Caco-2 (cell line): ENCODE measurements at regions not wholly inside any gene's neighbourhood (a gene's known extent, or its start where the extent isn't known, plus 50 kb on each side); places are given as distances from the start of the nearest gene placed in this dataset.
"Not testable (repeated sequence)": the region's sequence is repeated elsewhere in the genome, so short reads cannot be mapped to it uniquely, and the experiment has no call there.

Source experiments
- BruUV-seq: library from RNA; stranded (reverse); fragments of 400-500 nt; replicated peaks from 2 replicates; lab custom pipeline; 2021; lab: Mats Ljungman, UMichigan
- CTCF ChIA-PET: fragments of 300-600 bp; sonication (Branson Sonifier 250); formaldehyde crosslinking; loops from one replicate; lab custom pipeline; 2022; ENCODE audit warnings: antibody characterized with exemption; lab: Charles Lee
- POLR2A ChIA-PET: fragments of 300-600 bp; sonication (Branson Sonifier 250); formaldehyde crosslinking; loops from one replicate; lab custom pipeline; 2022; ENCODE audit warnings: antibody characterized with exemption; lab: Charles Lee
- DNase-seq, 2 experiments: peaks; one replicate each; pipeline versions ENCODE4 v3.0.0 to v3.0.0-alpha.2; 2020 to 2022
- H3K27me3 ChIP-seq: replicated peaks from 2 replicates; pipeline ENCODE4 v1.6.0; 2011; ENCODE audit warnings: low read length; ENCODE audit not compliant: control insufficient read depth, insufficient read depth
- H3K36me3 ChIP-seq: 2 replicates; pipeline ENCODE4 v1.5.1; 2011; ENCODE audit warnings: low read length; ENCODE audit not compliant: control insufficient read depth, insufficient read depth
- H3K4me1 ChIP-seq: fragments of 250-450 bp; sonication (Bioruptor Pico); 2 replicates; pipeline ENCODE4 v1.5.1; 2020; ENCODE audit warnings: mild to moderate bottlenecking
- H3K4me3 ChIP-seq: 2 replicates; pipeline ENCODE4 v1.5.1; 2011; ENCODE audit warnings: low read depth, mild to moderate bottlenecking, control low read depth, low read length
- H3K9me3 ChIP-seq: fragments of 250-450 bp; sonication (Bioruptor Pico); 2 replicates; pipeline ENCODE4 v1.5.1; 2020; ENCODE audit warnings: mild to moderate bottlenecking, moderate library complexity
- H3K27ac Mint-ChIP-seq: one replicate; pipeline ENCODE4 v1.8.0; 2022; ENCODE audit warnings: mixed read lengths; ENCODE audit not compliant: unreplicated experiment
- H3K27me3 Mint-ChIP-seq: one replicate; pipeline ENCODE4 v1.8.0; 2022; ENCODE audit warnings: mixed read lengths; ENCODE audit not compliant: insufficient read depth, unreplicated experiment
- H3K36me3 Mint-ChIP-seq: one replicate; pipeline ENCODE4 v1.8.0; 2022; ENCODE audit warnings: mild to moderate bottlenecking, mixed read lengths; ENCODE audit not compliant: insufficient read depth, unreplicated experiment
- H3K4me1 Mint-ChIP-seq: one replicate; pipeline ENCODE4 v1.8.0; 2022; ENCODE audit warnings: low read depth, mixed read lengths; ENCODE audit not compliant: unreplicated experiment
- H3K4me3 Mint-ChIP-seq: one replicate; pipeline ENCODE4 v1.8.0; 2022; ENCODE audit warnings: mild to moderate bottlenecking, moderate library complexity, mixed read lengths; ENCODE audit not compliant: unreplicated experiment
- H3K9me3 Mint-ChIP-seq: one replicate; pipeline ENCODE4 v1.8.0; 2022; ENCODE audit warnings: mixed read lengths; ENCODE audit not compliant: unreplicated experiment
- intact Hi-C: fragments of 100-400 bp; cut with micrococcal nuclease; formaldehyde crosslinking; loops from one replicate; pipeline ENCODE4 v1.10.0; 2022; ENCODE audit not compliant: unreplicated experiment
- TF ChIP-seq, protein P1 (sequence below), 2 experiments: fragments of 200-600 bp in 1 of 2; IDR thresholded peaks; 1 replicate in 1 of 2; 2 replicates in 1 of 2; pipeline versions ENCODE4 v1.5.1 to v1.8.0; 2011 to 2022; ENCODE audit warnings: antibody characterized with exemption in 1 of 2, control low read depth in 1 of 2, inconsistent platforms in 1 of 2, low read depth in 1 of 2, low read length in 1 of 2, mild to moderate bottlenecking in 1 of 2, moderate library complexity in 1 of 2; ENCODE audit not compliant: insufficient read depth in 1 of 2, severe bottlenecking in 1 of 2, unreplicated experiment in 1 of 2

- no peaks in the 10 kb centered on the region for H3K36me3 ChIP-seq
- BruUV-seq: no TSS peak
- H3K9me3 ChIP-seq: no peaks in the 10 kb centered on the region
- ChIA-PET CTCF (no interaction called here), POLR2A (no interaction called here)
- H3K27me3 Mint-ChIP-seq: peaks cover 2% of the 10 kb centered on the region
- H3K4me1 ChIP-seq: no peaks in the 10 kb centered on the region
- no peak overlapping the region for H3K27ac Mint-ChIP-seq
- TF ChIP-seq, protein P1, sequence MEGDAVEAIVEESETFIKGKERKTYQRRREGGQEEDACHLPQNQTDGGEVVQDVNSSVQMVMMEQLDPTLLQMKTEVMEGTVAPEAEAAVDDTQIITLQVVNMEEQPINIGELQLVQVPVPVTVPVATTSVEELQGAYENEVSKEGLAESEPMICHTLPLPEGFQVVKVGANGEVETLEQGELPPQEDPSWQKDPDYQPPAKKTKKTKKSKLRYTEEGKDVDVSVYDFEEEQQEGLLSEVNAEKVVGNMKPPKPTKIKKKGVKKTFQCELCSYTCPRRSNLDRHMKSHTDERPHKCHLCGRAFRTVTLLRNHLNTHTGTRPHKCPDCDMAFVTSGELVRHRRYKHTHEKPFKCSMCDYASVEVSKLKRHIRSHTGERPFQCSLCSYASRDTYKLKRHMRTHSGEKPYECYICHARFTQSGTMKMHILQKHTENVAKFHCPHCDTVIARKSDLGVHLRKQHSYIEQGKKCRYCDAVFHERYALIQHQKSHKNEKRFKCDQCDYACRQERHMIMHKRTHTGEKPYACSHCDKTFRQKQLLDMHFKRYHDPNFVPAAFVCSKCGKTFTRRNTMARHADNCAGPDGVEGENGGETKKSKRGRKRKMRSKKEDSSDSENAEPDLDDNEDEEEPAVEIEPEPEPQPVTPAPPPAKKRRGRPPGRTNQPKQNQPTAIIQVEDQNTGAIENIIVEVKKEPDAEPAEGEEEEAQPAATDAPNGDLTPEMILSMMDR (IDR thresholded peaks at IDR 0.05; ENCODE audit: insufficient read depth in 1 of 2, low read depth in 1 of 2, low read length in 1 of 2, severe bottlenecking in 1 of 2, unreplicated experiment in 1 of 2): no peak
- no peak overlapping the region for H3K4me3 Mint-ChIP-seq
- no peaks in the 10 kb centered on the region for H3K36me3 Mint-ChIP-seq
- H3K27me3 ChIP-seq: no peaks in the 10 kb centered on the region
- intact Hi-C loops: no loop called here
- DNase-seq: no peak
- no peaks in the 10 kb centered on the region for H3K4me1 Mint-ChIP-seq
- H3K9me3 Mint-ChIP-seq: no peaks in the 10 kb centered on the region
- no peak overlapping the region for H3K4me3 ChIP-seq
These were observed 1702.6 kb upstream of the LRRTM1 start for GRCh38 chr2:82007071-82007664.

- H3K4me1 ChIP-seq, H3K36me3 Mint-ChIP-seq, H3K9me3 ChIP-seq, H3K36me3 ChIP-seq, H3K27me3 ChIP-seq, H3K9me3 Mint-ChIP-seq, H3K4me1 Mint-ChIP-seq, H3K27ac Mint-ChIP-seq, intact Hi-C loops, H3K4me3 Mint-ChIP-seq, H3K4me3 ChIP-seq, BruUV-seq, DNase-seq, POLR2A ChIA-PET, H3K27me3 Mint-ChIP-seq: not testable (repeated sequence)
- CTCF ChIA-PET: interaction anchor here (0.7 kb wide), 1 partner anchor 1519 kb away, joined by 3 read pairs; no protein-coding TSS in a partner anchor
These were observed 1701.3 kb upstream of the LRRTM1 start for GRCh38 chr2:82005889-82006288.

DNA sequence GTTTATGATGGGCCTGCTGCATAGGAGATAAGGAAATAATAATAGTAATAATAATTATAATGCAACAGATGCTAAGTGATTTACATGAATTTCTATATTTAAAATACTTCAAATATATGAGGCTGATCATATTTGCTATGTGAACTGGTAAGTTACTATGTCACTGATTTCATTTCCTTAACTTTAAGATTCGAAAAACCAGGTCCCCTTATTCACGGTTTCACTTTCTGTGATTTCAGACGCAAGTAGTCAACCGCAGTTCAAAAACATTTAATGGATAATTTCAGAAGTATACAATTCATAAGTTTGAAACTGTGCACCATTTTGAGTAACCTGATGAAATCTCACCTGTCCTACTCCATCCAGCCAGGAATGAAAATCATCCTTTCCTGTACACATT, 1697.1 kb upstream of the LRRTM1 start:
- BruUV-seq: no TSS peak
- intact Hi-C loops: no loop called here
- no peaks in the 10 kb centered on the region for H3K4me1 Mint-ChIP-seq
- H3K27me3 Mint-ChIP-seq: peaks cover 2% of the 10 kb centered on the region
- TF ChIP-seq, protein P1 (IDR thresholded peaks at IDR 0.05; ENCODE audit: insufficient read depth in 1 of 2, low read depth in 1 of 2, low read length in 1 of 2, severe bottlenecking in 1 of 2, unreplicated experiment in 1 of 2): no peak
- Histone ChIP-seq H3K4me1 (no peaks in the 10 kb centered on the region), H3K36me3 (no peaks in the 10 kb centered on the region), H3K4me3 (no peak overlapping the region), H3K27me3 (no peaks in the 10 kb centered on the region), H3K9me3 (no peaks in the 10 kb centered on the region)
- H3K27ac Mint-ChIP-seq: no peak overlapping the region
- CTCF ChIA-PET: no interaction called here
- no peaks in the 10 kb centered on the region for H3K36me3 Mint-ChIP-seq
- no peak overlapping the region for H3K4me3 Mint-ChIP-seq
- DNase-seq: no peak
- POLR2A ChIA-PET: no interaction called here
- no peaks in the 10 kb centered on the region for H3K9me3 Mint-ChIP-seq
